T1000 (cell line): ENCODE measurements at regions not wholly inside any gene's neighbourhood (a gene's known extent, or its start where the extent isn't known, plus 50 kb on each side); places are given as distances from the start of the nearest gene placed in this dataset.

ENCODE experiments used
- DNase-seq: peaks from one replicate; lab custom pipeline; 2025; ENCODE audit warnings: mixed read lengths; lab: John Stamatoyannopoulos, UW

DNA sequence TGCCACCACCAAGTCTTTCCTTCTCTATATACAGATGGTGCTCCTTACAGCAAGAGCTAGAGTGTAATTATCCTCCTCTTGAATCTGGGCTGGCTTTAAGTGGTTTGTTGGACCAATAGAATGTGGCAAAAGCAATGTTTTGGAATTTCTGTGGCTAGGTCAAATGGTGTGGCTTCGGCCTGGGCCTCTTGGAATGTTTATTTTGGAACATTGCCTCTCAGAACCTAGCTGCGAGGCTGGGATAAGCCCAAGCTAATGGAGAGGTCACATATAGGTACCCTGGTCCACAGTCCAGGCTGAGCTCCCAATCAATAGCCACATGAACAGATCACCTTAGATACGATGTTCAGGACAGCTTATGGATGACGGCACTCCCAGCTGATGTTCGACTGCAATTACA, 556.7 kb downstream of the TYW1 start:
- no peak for DNase-seq

DNA sequence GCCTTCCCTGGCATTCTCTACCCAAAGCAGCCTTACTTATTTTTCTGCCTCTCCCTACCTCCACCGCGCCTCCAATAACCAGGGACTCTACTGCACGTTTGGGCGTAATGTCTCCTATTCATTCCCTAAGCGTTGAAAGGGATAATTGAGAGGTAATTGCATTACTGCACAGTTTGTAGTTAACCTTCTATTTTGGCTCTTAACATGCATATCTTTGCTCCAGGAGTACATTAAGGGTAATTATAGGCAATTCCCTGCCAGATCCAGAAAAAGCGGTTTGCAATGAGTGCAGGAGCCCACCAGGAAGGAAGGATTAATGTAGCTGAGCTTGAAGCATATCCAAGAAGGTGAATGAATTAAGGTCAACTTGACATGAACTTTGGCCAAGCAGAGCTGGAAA, 558.4 kb downstream of the TYW1 start:
- no peak for DNase-seq

DNA sequence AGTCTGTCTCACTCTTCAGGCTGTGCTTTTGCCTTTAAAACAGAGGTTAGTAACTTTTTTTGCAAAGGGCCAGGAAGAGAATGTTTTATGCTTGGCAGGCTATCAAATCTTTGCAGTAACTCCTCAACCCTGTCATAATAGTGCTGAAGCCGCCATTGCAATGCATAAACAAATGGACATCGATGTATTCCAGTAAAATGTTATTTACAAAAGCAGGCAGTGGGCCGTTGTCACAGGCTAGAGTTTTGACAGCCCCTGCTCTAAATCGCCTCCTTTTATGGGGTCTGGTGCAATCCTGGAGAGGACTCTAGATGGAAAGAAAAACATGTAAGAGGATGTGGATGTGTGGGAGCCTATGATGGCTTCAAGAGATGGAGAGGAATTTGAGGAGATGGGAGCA, 568.3 kb downstream of the TYW1 start:
- DNase-seq, result no peak

DNA sequence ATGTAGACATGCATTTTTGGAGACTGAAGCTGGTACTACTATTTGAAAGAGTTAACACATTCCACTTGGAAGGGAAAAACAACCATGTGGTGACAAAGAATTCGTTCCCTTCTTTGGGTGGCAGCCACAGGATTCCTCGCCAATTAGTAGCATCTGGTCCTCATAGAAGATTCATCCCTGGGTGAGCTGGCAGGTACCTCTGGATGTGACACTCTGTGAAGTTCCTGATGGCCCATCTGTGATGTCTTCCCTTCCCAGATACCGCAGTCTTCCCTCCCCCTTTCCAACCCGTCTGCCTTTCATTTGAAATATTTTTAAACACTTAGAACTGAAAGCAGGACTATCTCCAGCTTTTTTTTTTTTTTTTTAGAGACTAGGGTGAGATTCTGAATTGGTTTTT, 569.5 kb downstream of the TYW1 start:
- DNase-seq, result no peak

DNA sequence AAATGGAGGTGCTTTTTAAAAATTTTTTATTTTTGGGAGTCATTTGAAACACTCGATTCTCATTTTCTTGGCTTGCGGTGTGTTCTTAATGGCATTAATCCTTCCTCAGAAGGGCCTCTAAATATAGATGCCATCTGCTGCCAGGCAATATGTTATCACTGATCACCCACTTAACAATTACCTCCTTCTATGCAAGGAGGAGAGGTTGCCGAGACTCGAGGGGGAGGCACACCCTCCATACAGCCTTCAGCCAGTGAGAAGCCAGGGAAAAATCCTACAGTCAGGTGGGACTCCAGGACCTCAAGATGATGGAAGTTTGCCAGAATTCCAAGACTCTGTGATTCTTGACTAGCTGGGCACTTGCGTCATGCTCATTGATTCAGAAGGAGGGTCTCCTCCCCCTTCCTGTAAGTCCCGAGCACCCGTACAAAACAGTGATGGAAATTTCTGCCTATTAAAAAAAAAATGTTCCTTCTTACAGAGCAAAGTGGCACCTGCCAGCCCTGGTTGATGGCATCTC, 574.5 kb downstream of the TYW1 start:
- DNase-seq, result no peak

DNA sequence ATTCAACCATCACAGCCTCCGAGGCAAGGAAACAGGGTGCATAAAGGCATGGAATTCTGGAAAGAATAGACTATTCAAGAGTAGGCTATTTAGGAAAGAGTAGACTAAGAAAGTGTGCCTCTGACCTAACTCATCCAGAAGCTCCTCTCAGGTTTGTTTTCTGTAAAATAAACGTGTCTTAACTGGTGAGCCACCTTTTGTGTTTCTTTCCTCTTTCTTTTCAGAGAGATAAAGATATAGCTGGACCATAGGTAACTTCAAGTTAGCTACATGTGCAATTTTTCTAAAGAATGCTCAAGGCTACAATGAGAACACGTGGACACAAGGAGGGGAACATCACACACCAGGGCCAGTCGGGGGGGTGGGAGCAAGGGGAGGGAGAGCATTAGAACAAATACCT, 577.0 kb downstream of the TYW1 start:
- no peak for DNase-seq

DNA sequence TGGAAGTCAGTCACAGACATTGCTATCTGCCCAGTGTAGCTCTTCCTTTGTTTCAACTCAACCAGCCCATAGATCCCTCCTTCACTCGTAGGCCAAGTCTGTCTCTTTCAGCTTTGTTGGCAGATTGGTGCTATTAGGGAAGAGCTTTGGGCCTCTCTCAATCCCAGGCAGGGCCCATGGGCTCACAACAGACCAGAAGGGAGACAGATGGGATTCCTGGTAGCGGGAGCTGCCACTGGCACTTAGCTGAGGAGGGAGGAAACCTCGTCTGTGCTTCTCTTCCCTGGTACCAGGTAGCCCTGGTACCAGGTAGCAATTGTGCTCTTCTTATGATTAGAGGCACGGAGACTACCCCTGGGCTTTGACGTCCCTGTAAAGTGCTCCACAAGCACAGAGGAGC, 592.0 kb downstream of the TYW1 start:
- no peak for DNase-seq

DNA sequence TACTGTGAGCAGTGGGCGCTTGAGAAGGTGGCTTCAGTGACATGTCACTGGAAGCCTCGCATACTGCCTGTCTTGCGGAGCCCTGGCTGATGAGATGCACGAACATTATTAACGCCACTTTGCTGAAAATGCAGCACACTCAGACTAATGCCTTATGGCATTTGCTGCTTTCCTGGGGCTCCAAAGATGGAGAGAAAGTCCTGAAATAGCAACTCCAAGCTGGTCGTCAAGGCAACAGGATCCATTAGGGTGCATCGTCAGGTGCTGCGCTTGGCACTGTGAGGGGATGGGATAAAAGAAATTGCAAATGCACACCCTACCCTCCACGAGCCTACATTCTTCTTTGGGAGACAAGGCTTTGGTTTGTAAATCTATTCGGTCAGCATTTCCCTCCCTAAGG, 592.5 kb downstream of the TYW1 start:
- no peak for DNase-seq

DNA sequence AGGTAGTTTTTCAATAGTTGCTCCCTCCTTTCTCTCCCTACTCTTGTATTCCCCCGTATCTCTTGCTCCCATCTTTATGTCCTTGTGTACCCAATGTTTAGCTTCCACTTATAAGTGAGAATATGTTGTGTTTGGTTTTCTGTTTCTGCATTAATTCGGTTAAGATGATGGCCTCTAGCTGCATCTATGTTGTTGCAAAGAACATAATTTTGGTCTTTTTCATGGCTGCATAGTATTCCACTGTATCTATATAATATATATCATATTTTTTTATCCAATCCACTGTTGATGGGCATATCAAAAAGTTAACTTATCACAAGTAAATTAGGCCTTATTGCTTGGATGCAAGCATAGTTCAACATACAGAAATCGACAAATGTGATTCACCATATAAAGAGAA, 594.0 kb downstream of the TYW1 start:
- no peak for DNase-seq

DNA sequence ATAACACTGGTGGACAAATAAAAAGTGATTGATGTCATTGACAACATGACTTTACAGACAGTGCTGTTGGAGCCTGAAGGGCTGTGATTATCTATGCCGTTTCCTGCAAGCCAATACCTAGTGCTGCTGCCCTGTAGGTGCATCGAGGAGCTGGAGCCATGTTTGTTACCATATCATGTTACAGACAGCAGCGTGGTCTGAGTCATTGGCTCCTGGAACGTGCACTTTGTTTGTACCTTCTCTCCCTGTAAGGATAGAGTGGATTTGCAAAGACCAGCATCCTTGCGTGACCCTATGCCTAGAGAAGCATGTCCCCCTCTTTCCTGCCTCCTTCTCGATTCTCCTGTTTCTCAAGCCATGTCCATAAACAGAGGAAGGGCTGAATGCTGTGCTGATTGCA, 597.2 kb downstream of the TYW1 start:
- no peak for DNase-seq

DNA sequence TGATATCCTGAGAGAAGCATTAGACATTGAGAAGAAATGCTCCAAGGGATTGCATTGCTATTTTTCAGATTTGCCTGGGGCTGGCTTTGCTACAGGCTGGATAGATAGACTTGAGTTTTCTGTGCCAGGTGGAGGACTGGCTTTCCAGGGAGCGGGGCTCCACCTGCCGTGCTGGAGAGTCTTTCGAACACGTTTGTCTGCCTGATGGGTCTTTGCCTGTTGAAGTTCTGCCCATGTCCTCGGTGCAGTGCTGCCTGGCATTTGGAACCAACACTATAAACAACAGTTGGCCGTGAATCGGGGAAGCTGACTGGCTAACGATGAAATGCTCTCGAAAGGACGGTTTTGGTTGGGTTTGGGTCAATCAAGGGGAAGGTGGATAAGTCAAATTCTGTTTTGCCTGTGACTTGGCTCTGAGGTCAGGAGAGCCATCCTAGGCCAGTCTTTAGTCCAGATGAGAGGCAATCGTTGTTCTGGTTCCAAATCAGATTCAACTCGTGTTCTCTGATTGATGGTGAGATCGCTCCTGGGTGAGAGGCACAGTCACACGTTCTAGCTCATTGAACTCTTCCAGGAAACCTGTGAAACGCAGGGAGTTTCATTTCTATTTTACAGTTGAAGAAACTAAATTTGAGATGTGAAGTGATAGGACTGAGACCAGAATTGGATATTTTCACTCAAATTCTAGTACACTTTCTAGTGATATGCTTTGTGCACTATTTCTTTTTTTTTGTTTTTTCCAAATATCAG, 599.0 kb downstream of the TYW1 start:
- no peak for DNase-seq

DNA sequence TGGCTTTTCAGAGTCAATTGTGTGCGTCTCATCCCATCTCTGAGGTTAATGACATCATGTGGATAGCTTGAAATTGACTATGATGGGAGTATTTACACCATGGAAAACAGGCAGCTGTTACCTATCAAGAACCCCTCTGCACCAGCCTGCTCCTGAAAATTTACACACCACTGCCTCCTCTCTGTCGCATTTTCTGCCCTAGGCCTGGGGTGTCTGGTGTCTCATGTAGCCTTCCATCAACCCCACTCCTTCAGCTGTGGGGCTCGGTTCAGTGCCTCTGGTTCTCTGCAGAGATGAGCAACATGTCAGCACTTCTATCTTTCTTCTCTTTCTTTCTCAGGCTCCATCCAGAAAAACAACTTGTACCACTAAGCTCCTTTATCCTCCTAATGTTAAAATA, 600.5 kb downstream of the TYW1 start:
- no peak for DNase-seq

DNA sequence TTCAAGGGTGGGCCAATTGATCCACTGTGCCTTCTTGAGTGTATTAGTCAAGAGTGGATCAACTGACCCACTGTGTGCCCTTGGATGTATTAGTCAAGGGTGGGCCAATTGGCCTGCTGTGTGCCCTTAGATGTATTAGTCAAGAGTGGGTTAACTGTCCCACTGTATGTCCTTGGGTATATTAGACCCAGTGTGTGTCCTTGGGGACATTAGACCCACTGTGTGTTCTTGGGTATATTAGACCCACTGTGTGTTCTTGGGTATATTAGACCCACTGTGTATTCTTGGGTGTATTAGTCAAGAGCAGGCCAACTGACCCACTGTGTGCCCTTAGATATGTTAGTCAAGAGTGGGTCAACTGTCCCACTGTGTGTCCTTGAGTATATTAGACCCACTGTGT, 601.8 kb downstream of the TYW1 start:
- DNase-seq, result no peak

DNA sequence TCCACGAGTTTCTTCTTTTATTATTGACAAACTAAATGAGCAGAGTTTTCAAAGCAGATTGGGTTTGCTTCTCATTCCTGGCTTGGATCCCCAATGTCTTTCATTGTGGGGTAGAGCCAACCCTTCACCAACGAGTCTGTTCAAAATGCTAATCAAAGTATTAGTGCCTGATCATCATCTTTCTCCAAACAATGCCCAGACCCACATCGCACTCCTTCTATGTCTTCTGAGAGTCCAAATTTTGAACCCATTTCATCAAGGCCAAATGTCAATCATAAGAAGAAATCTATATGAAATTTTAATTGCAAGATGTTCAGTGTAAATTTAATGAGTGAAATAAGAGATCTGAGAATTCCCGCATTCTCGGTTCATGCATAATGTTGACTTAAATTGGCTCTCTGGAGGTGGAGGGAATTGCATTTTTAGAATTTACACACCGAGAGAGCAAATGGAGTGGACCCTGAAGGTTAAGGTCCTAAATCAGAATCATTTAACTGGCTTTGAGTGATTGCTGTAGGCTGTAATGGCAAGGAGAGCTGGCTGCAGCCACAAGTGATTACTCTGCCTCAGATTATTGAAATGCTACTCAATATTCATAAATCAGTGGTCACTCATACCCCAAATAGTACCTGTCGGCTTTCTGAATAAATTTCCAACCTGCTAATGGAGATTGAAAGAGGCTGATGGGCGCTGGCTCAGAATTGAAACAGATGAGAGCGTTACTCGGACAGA, 602.9 kb downstream of the TYW1 start:
- DNase-seq, result no peak

DNA sequence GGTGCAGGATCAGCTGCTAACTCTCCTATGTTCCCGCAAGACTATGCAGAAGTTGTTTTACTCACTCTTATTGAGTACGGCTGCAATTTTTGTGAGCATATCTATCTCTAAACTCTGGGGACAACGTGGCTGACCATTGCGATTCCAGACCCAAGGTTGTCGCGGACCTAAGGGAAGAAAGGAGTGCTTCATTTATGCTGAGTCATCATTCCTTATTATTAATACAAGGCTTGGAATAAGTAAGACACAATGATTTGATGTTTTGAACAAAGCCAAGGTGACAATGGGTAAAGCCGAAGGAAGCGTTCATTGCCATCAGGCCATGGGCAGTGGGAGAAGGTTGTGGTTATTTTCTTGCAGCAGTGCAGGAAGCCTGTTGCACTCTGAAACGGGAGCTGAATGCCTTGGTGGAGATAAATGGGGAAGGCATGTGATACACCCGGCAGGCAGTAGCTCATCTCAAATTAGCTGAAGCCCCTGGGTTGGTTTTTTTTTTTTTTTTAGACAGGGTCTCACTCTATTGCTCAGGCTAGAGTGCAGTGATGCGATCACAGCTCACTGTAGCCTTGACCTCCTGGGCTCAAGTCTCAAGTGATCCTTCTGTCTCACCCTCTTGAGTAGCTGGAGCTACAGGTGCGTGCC, 605.7 kb downstream of the TYW1 start:
- no peak for DNase-seq

DNA sequence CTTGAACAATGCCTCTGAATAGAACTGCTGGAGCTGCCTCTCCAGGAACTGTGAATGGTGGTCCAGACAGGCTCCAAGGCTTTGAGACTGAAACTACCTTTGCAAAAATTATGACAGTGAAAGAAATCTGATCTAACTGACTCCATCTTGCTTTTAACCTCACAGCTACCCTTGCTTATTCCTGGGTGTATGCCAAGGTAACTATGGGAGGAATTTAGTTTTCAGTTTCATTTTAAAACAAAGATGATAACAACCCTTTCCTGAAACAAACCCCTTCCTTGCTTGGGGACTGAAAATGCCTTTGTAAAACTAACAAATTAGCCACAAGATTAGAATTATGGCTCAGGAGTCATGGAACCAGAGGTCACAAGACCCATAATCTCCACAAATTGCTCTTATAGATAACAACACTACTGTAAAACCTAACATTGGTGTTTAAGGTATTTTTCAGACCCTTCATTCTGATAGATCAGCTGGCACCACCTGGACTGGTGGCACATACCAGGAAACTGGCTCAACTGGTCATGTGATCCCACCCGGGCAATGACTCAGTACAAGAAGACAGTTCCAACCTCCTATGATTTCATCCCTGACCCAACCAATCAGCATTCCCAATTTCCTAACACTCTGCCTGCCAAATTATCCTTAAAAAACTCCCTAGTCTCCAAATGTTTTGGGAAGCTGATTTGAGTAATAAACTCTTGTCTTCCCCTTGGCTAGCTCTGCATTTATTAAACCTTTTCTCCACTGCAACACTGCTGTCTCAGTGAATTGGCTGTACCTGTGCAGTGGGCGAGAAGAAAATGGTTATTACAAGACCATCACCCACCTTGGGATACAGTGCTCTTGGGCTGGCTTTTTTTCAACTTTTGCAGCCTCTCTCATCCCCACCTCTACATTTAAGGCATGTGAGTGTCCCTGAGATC, 608.1 kb downstream of the TYW1 start:
- DNase-seq, result no peak

DNA sequence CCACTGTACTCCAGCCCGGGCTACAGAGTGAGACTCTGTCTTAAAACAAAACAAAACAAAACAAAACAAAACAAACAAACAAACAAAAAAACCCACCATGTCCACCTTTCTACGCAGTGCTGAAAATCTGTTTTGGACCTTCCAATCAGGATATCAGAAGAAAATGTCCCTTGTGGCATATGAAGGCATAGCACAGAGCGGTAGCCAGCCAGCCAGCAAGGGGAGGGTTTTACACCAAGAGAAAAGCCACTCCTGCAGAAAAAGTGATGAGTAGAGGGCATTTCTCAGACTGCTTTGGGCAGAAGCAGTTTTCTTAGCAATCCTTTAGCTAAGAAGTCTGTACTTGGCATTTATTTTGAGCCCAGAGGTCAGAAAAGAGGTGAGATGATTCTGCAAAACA, 612.2 kb downstream of the TYW1 start:
- DNase-seq, result no peak

DNA sequence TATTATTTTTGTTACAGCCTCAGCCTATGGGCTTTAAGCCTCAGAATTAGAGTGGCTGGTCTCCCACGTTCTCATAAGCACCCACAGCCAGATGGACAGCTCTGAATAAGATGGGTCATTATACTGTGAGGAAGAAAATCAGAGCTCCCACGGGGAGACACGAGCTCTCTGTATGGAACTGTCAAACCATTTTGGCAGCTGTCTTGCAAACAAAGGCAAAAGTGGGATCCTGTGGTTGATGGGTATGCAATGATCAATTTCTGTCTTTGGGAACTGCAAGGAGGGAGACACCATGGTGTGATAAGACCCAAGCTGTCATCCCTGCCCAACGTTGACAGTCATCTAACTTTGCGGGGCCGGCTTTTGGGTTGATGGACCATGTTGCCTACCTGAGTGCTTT, 614.3 kb downstream of the TYW1 start:
- no peak for DNase-seq

DNA sequence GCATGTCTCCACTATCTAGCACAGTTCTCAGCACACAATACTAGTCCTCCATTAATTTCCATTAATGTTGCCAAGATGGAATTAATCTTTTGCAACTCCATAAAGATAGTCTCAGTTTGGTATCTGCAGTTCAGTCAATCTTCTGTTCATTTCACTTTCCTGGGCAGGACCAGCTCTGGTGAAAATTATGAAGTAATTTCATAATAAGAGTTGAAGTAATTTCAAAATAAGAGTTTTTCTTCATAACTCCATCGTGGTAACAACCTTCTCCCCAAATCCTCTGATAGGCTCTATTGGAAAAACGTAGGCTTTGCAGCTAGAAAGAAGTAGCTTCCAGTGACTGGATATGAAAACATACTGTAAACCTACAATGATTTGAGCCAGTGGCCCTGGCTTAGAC, 618.2 kb downstream of the TYW1 start:
- DNase-seq, result no peak

DNA sequence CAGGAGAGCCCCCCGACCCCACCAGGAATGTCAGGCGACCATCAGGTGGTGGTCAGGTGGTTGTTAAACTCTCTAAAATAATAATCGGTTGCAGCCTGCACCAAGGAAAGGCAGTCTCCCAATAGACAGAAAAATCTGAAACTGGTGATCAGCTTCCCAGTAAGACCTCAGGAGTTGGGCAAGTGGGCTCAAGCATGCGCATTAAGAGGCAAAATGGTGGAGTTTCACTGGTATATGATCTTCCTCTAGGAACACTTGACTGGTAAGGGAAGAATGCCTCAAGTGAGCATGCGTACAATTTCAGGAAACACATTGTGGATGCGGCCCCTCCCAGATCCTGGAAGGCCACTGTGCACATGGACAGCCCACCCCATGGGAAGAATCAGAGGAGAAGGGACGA, 619.9 kb downstream of the TYW1 start:
- no peak for DNase-seq

DNA sequence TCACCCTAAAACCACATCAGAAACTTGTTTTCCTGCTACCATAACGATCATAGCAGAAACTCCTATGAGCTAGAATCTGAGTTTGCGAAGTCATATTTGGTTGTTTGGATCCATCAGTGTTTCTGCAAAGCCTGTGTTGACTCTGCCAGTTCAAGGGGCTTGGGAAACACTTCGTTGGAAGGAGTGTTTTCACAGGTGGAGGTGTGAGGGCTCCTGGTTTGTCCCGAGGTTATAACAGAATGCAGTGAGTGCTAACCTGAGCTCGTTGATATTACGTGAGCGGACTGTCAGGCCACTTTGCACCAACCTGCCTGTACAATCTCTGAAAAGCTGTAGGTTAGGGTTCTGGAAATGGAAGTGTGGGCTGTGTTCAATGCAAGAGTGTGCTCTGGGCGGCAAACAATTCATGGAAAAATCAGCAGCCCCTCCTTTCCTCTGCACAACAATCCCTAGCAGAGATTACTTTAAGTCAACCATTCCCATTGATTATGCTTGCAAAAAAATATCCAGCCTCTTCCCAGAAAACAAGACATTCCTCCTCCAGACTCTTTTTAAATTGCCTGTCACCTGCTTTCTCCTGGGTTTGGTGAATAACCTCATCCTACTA, 622.0 kb downstream of the TYW1 start:
- no peak for DNase-seq

DNA sequence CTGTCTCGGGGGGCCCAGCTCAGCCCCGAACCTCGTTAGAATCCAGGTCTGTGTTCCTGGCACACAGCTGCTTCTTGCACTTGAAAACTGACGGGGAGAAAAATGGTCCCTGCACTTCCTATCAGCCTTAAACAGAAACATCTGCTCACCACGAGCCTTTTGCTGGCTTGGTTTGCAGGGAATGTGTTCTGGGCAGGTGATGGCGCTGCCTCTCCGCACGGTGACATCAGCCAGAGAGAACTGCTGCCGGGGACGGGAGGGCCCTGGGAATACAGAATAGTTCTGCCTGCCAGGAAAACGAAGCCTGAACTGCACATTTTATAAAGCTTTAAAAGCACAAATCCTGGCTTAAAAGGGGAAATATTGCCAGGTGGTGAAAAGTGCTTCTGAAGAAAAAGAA, 622.5 kb downstream of the TYW1 start:
- DNase-seq, result no peak
